Nephron progenitor cell (in vitro differentiated cells): ENCODE measurements at regions not wholly inside any gene's neighbourhood (a gene's known extent, or its start where the extent isn't known, plus 50 kb on each side); places are given as distances from the start of the nearest gene placed in this dataset.

Source experiments
- DNase-seq: peaks from one replicate; pipeline ENCODE4 v3.0.0; 2021
- H3K27ac Mint-ChIP-seq: 2 replicates; pipeline ENCODE4 v1.8.0; 2021; ENCODE audit warnings: mild to moderate bottlenecking, moderate library complexity, mixed read lengths
- H3K27me3 Mint-ChIP-seq: 2 replicates; pipeline ENCODE4 v1.8.0; 2021; ENCODE audit warnings: mild to moderate bottlenecking, low read depth, mixed read lengths; ENCODE audit not compliant: poor library complexity
- H3K36me3 Mint-ChIP-seq: 2 replicates; pipeline ENCODE4 v1.8.0; 2021; ENCODE audit warnings: low read depth, mixed read lengths
- H3K4me1 Mint-ChIP-seq: 2 replicates; pipeline ENCODE4 v1.8.0; 2021; ENCODE audit warnings: mixed read lengths
- H3K4me3 Mint-ChIP-seq: 2 replicates; pipeline ENCODE4 v1.8.0; 2021; ENCODE audit warnings: mild to moderate bottlenecking, moderate library complexity, mixed read lengths
- H3K9me3 Mint-ChIP-seq: 2 replicates; pipeline ENCODE4 v1.8.0; 2021; ENCODE audit warnings: mild to moderate bottlenecking, moderate library complexity, mixed read lengths
- CTCF ChIP-seq: fragments of 200-600 bp; sonication (generic); IDR thresholded peaks from 2 replicates; pipeline ENCODE4 v1.5.0; 2021; ENCODE audit warnings: antibody characterized with exemption

- Mint-ChIP-seq H3K27me3 (peaks cover 7% of the 10 kb centered on the region), H3K27ac (no peak overlapping the region), H3K9me3 (no peaks in the 10 kb centered on the region), H3K4me1 (peaks cover 27% of the 10 kb centered on the region), H3K36me3 (no peaks in the 10 kb centered on the region), H3K4me3 (no peak overlapping the region)
- DNase-seq: no peak
- TF ChIP-seq CTCF: no peak
Observed at GRCh38 chr1:118334506-118334905, 149.5 kb upstream of the SPAG17 start.

- no peak for DNase-seq
Observed at GRCh38 chr1:118333601-118334210, 148.7 kb upstream of the SPAG17 start.

GRCh38 chr1:118326960-118327629 is 142.1 kb upstream of the SPAG17 start:
- H3K36me3 Mint-ChIP-seq: no peaks in the 10 kb centered on the region
- H3K4me1 Mint-ChIP-seq: peaks cover 6% of the 10 kb centered on the region
- TF ChIP-seq CTCF: no peak
- H3K27me3 Mint-ChIP-seq: peaks cover 3% of the 10 kb centered on the region
- DNase-seq: no peak
- H3K9me3 Mint-ChIP-seq: peaks cover 11% of the 10 kb centered on the region
- H3K27ac Mint-ChIP-seq: no peak overlapping the region
- H3K4me3 Mint-ChIP-seq: no peak overlapping the region

More at GRCh38 chr1:118333601-118334210, 148.7 kb upstream of the SPAG17 start:
- H3K4me3 Mint-ChIP-seq: no peak overlapping the region
- no peaks in the 10 kb centered on the region for H3K36me3 Mint-ChIP-seq
- peaks cover 23% of the 10 kb centered on the region for H3K4me1 Mint-ChIP-seq
- H3K27me3 Mint-ChIP-seq: peaks cover 7% of the 10 kb centered on the region
- no peaks in the 10 kb centered on the region for H3K9me3 Mint-ChIP-seq
- no peak for TF ChIP-seq CTCF
- H3K27ac Mint-ChIP-seq: peak overlapping the region; percentile 37

- Mint-ChIP-seq H3K4me3 (no peak overlapping the region), H3K27me3 (peaks cover 3% of the 10 kb centered on the region), H3K36me3 (no peaks in the 10 kb centered on the region), H3K27ac (no peak overlapping the region), H3K9me3 (peaks cover 11% of the 10 kb centered on the region), H3K4me1 (peaks cover 14% of the 10 kb centered on the region)
- DNase-seq: no peak
- no peak for TF ChIP-seq CTCF
Observed at GRCh38 chr1:118325550-118326225, 140.7 kb upstream of the SPAG17 start.

GRCh38 chr1:118323246-118323645 is 138.2 kb upstream of the SPAG17 start:
- peaks cover 8% of the 10 kb centered on the region for H3K27me3 Mint-ChIP-seq
- H3K9me3 Mint-ChIP-seq: peaks cover 11% of the 10 kb centered on the region
- H3K27ac Mint-ChIP-seq: no peak overlapping the region
- peaks cover 14% of the 10 kb centered on the region for H3K4me1 Mint-ChIP-seq
- no peaks in the 10 kb centered on the region for H3K36me3 Mint-ChIP-seq
- no peak for TF ChIP-seq CTCF
- H3K4me3 Mint-ChIP-seq: no peak overlapping the region
- no peak for DNase-seq
